IPS DF 6.9 (cell line): ENCODE measurements at regions not wholly inside any gene's neighbourhood (a gene's known extent, or its start where the extent isn't known, plus 50 kb on each side); places are given as distances from the start of the nearest gene placed in this dataset.

Experiments used
- DNase-seq: peaks from one replicate; pipeline ENCODE4 v3.0.0-alpha.2; 2013; ENCODE audit warnings: low read depth, low spot score
- H3K27ac ChIP-seq: one replicate; pipeline ENCODE4 v1.5.1; 2013; ENCODE audit warnings: low read length, control low read depth
- H3K27me3 ChIP-seq: 2 replicates; pipeline ENCODE4 v1.6.1; 2013; ENCODE audit warnings: mild to moderate bottlenecking, low read length; ENCODE audit not compliant: control insufficient read depth, insufficient read depth
- H3K36me3 ChIP-seq: 2 replicates; pipeline ENCODE4 v1.6.1; 2013; ENCODE audit warnings: low read length; ENCODE audit not compliant: control insufficient read depth, insufficient read depth
- H3K4me1 ChIP-seq: 2 replicates; pipeline ENCODE4 v1.6.1; 2013; ENCODE audit warnings: low read length; ENCODE audit not compliant: control insufficient read depth, insufficient read depth
- H3K4me3 ChIP-seq: 2 replicates; pipeline ENCODE4 v1.5.1; 2013; ENCODE audit warnings: mild to moderate bottlenecking, low read length
- H3K9me3 ChIP-seq: 2 replicates; pipeline ENCODE4 v1.6.1; 2013; ENCODE audit warnings: low read length, inconsistent platforms; ENCODE audit not compliant: control insufficient read depth, insufficient read depth
- WGBS: extraction: QIAGEN DNeasy Blood & Tissue Kit; methylation state at CpG from one replicate; pipeline ENCODE4 v1.1.7; 2013; ENCODE audit warnings: mixed read lengths, missing lambda C conversion rate; ENCODE audit not compliant: insufficient read length, insufficient coverage; 5-methylcytosine and 5-hydroxymethylcytosine counted together

DNA sequence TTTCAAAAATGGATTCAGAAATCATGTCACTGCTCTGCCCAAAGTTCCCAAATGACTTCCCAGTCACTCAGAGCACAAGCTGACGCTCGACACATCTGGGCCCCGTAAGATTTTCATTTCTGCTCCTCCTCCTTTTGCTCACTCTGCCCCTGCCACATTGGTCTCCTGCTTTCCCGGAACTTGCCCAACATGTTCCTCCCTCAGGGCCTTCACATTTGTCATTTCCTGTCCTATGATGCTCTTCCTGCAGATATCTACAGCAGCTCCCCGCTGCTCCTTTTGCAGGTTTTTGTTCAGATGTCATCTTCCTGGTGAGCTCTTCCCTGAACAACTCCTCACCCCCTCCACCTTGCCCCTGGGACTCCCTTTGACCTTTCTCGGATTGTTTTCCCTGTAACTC lies 58.5 kb upstream of the IVNS1ABP start:
- WGBS = no CpG with 5 or more reads among the region's 6 CpGs
- H3K4me1 ChIP-seq = peaks cover 1% of the 10 kb centered on the region; the same call in 1 of the 2 replicates
- no peaks in the 10 kb centered on the region for H3K27me3 ChIP-seq
- no peak overlapping the region for H3K4me3 ChIP-seq
- no peak for DNase-seq
- no peaks in the 10 kb centered on the region for H3K9me3 ChIP-seq
- H3K27ac ChIP-seq = no peak overlapping the region
- no peaks in the 10 kb centered on the region for H3K36me3 ChIP-seq

DNA sequence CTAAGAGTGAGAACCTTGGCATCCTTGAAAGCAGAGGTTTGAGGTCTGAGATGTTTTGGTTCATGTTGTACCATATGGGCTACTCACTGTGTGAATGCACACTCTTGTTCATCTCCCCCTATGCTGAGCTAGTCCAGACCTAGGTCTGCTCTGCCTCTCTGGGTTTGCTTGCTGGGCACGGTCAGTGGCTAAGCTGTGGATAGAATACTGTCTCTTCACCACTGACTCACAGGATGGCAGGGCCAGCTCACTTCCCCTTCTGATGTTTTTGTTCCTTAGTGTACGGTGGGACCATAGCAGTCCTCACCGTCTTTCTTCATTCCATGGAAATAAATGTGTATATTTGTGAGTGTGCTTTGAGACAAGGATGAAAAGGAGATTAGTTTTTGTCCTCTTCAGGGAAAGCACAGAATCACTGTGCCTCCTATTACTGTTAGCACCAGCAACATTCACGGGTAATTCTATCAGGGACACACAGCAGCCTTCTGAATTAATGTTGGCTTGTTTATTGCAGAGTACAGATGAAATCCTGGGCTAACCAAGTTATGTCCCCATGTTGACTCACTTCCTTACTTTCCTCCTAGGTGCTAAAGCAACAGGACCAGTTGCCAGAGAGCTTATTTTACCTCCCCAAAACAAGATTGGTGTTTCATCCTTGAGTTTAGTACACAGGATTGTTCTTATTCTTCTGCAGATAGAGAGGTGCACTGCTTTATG lies 56.9 kb upstream of the IVNS1ABP start:
- DNase-seq = no peak
- Histone ChIP-seq H3K4me1 (peaks cover 1% of the 10 kb centered on the region; the same call in 1 of the 2 replicates), H3K4me3 (no peak overlapping the region), H3K27ac (no peak overlapping the region), H3K9me3 (no peaks in the 10 kb centered on the region), H3K36me3 (no peaks in the 10 kb centered on the region), H3K27me3 (no peaks in the 10 kb centered on the region)
- WGBS = no CpG with 5 or more reads among the region's 4 CpGs

DNA sequence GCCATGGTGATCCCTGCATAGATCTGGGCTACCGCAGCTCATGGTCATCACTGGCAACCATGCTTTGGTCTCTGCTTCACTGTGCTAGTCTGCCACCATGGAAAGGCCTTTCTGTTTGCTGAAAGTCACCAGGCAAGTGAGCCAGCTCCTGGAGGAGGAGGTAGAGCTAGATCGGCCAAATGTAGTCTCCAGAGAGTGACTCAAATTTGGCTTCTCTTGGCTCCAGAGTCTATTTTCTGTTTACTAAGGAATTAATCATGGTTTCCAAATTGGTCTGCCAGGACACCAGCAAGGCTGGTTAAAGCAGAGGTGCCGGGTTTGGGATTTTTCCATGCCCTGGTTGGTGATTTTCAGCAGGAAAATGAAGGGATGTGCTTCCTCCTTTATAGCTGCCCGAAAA lies 52.7 kb upstream of the IVNS1ABP start:
- no CpG with 5 or more reads among the region's 4 CpGs for WGBS
- no peak for DNase-seq
- H3K4me3 ChIP-seq = no peak overlapping the region
- H3K9me3 ChIP-seq = no peaks in the 10 kb centered on the region
- no peak overlapping the region for H3K27ac ChIP-seq
- H3K4me1 ChIP-seq = peaks cover 1% of the 10 kb centered on the region; the same call in 1 of the 2 replicates
- no peaks in the 10 kb centered on the region for H3K27me3 ChIP-seq
- H3K36me3 ChIP-seq = no peaks in the 10 kb centered on the region

DNA sequence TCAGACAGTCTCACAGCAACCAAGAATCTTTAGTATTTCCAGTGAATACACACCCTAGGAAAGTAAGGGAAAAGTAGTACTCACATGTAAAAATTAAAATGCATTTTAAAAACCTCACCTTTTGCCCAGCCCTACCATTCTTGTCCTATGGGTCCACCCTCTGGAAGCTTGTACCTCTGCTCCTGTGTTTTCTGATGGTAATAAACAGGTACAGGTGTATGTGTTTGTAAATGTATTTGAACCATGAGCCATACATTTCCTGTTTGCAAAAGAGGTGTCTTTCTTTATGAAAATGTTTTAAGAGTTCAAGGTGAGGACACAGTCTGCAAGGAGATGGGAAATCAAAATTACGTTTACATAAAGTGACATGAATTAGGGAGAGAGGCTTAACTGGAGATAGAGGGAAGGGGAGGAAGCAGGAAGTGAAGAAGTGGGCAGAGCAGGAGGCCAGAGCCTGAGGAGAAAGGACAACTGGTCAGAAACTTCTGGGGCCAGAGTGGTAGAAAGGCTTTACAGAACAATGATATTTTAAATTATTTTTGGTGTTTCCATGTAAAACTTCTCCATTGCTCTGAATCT lies 52.0 kb upstream of the IVNS1ABP start:
- Histone ChIP-seq H3K4me3 (no peak overlapping the region), H3K36me3 (no peaks in the 10 kb centered on the region), H3K27me3 (no peaks in the 10 kb centered on the region), H3K9me3 (no peaks in the 10 kb centered on the region), H3K27ac (no peak overlapping the region), H3K4me1 (0 out of 2 replicates have a peak, but pooled peaks cover 1% of the 10 kb centered on the region)
- no peak for DNase-seq
- WGBS = no CpG with 5 or more reads among the region's 1 CpG

DNA sequence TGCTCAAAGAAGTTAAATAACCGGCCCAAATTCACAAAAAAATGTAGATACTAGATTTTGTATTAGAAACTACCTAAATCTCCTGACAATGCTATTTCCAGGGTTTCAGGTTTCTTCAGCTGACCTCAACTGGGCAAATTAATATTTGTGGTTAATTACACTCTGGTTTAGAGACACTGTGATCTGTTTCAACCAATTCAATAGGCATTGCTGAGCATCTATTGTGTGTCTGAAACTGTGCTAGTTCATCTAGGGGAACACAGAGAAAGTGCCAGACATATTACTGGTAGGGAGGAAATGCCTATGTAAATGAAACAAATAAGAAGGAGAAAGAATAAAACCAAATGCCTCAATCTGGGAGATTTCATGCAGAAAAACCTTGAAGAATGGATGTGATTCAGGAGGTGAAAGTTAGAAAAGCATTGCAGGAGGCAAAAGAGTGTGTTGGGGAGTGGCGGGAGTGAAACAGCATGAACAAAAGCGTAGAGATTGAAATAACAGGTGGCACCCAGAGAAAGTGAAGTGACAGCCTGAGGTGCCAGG lies 51.3 kb upstream of the IVNS1ABP start:
- Histone ChIP-seq H3K27ac (no peak overlapping the region), H3K27me3 (no peaks in the 10 kb centered on the region), H3K4me3 (no peak overlapping the region), H3K9me3 (no peaks in the 10 kb centered on the region), H3K36me3 (no peaks in the 10 kb centered on the region), H3K4me1 (no peaks in the 10 kb centered on the region)
- no peak for DNase-seq
- no CpG with 5 or more reads among the region's 3 CpGs for WGBS

DNA sequence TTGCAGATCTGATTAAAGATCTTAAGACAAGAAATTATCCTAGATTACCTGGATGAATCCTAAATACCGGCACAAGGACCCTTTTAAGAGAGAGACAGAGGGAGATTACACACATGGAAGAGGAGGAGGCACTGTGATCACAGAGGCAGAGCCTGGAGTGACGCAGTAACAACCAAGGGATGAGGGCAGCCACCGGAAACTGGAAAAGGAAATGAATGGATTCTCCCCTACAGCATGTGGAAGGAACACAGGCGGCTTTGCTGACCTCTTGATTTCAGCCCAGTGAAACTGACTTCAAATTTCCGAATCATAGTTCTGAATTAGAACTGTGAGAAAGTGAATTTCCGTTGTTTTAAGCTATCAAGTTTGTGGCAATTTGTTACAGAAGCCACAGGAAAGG lies 50.2 kb upstream of the IVNS1ABP start:
- Histone ChIP-seq H3K9me3 (no peaks in the 10 kb centered on the region), H3K36me3 (no peaks in the 10 kb centered on the region), H3K27me3 (no peaks in the 10 kb centered on the region), H3K4me1 (no peaks in the 10 kb centered on the region), H3K4me3 (no peak overlapping the region), H3K27ac (no peak overlapping the region)
- no CpG with 5 or more reads among the region's 6 CpGs for WGBS
- DNase-seq = no peak
